Calu3 (cell line): ENCODE measurements at regions not wholly inside any gene's neighbourhood (a gene's known extent, or its start where the extent isn't known, plus 50 kb on each side); places are given as distances from the start of the nearest gene placed in this dataset.

Source experiments
- BruUV-seq: library from RNA; stranded (reverse); fragments of 400-500 nt; replicated peaks from 2 replicates; lab custom pipeline; 2021; lab: Mats Ljungman, UMichigan
- CTCF ChIA-PET: fragments of 300-600 bp; sonication (Branson Sonifier 250); formaldehyde crosslinking; loops from one replicate; lab custom pipeline; 2022; ENCODE audit warnings: antibody characterized with exemption; lab: Charles Lee
- DNase-seq: peaks from one replicate; pipeline ENCODE4 v3.0.0; 2022
- H3K27ac Mint-ChIP-seq: one replicate; pipeline ENCODE4 v1.8.0; 2022; ENCODE audit warnings: mixed read lengths; ENCODE audit not compliant: unreplicated experiment
- H3K27me3 Mint-ChIP-seq: one replicate; pipeline ENCODE4 v1.8.0; 2022; ENCODE audit warnings: mixed read lengths; ENCODE audit not compliant: unreplicated experiment
- H3K36me3 Mint-ChIP-seq: one replicate; pipeline ENCODE4 v1.8.0; 2022; ENCODE audit warnings: mild to moderate bottlenecking, moderate library complexity, mixed read lengths; ENCODE audit not compliant: insufficient read depth, unreplicated experiment
- H3K4me1 Mint-ChIP-seq: one replicate; pipeline ENCODE4 v1.8.0; 2022; ENCODE audit warnings: mild to moderate bottlenecking, low read depth, mixed read lengths; ENCODE audit not compliant: unreplicated experiment
- H3K4me3 Mint-ChIP-seq: one replicate; pipeline ENCODE4 v1.8.0; 2022; ENCODE audit warnings: mild to moderate bottlenecking, low read depth, moderate library complexity, mixed read lengths; ENCODE audit not compliant: unreplicated experiment
- H3K9me3 Mint-ChIP-seq: one replicate; pipeline ENCODE4 v1.8.0; 2022; ENCODE audit warnings: low read depth, mixed read lengths; ENCODE audit not compliant: unreplicated experiment
- intact Hi-C: fragments of 100-400 bp; cut with micrococcal nuclease; formaldehyde crosslinking; loops from one replicate; pipeline ENCODE4 v1.10.0; 2022; ENCODE audit not compliant: unreplicated experiment
- TF ChIP-seq, protein P1 (sequence below): fragments of 200-600 bp; IDR thresholded peaks from one replicate; pipeline ENCODE4 v1.8.0; 2022; ENCODE audit warnings: antibody characterized with exemption; ENCODE audit not compliant: unreplicated experiment

DNA sequence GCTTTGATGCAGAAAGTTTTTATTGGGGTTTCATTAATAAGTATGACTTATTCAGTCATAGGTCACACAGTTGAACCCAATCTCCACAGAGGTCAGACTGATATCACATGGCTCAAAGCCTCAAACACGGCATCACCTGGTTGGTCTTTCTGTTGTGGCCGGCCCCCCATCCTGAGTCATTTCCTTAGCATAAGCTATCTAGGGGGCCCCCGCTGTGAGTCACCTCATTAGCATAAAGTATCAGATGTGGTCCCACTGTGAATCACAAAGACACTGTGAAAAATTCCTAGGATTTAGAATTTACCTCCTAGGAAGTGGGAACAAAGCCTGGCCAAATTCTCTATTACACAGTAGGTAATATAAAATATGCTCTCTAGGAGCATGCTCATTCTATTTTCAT, 502.2 kb downstream of the PYDC2 start:
- intact Hi-C loops, result no loop called here
- DNase-seq, result peak; percentile 20
- Mint-ChIP-seq H3K27ac (no peak overlapping the region), H3K36me3 (no peaks in the 10 kb centered on the region), H3K27me3 (no peaks in the 10 kb centered on the region), H3K4me3 (no peak overlapping the region), H3K4me1 (peaks cover 23% of the 10 kb centered on the region), H3K9me3 (no peaks in the 10 kb centered on the region)
- CTCF ChIA-PET, result no interaction called here
- TF ChIP-seq, protein P1, sequence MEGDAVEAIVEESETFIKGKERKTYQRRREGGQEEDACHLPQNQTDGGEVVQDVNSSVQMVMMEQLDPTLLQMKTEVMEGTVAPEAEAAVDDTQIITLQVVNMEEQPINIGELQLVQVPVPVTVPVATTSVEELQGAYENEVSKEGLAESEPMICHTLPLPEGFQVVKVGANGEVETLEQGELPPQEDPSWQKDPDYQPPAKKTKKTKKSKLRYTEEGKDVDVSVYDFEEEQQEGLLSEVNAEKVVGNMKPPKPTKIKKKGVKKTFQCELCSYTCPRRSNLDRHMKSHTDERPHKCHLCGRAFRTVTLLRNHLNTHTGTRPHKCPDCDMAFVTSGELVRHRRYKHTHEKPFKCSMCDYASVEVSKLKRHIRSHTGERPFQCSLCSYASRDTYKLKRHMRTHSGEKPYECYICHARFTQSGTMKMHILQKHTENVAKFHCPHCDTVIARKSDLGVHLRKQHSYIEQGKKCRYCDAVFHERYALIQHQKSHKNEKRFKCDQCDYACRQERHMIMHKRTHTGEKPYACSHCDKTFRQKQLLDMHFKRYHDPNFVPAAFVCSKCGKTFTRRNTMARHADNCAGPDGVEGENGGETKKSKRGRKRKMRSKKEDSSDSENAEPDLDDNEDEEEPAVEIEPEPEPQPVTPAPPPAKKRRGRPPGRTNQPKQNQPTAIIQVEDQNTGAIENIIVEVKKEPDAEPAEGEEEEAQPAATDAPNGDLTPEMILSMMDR, result no peak
- BruUV-seq, result no TSS peak

DNA sequence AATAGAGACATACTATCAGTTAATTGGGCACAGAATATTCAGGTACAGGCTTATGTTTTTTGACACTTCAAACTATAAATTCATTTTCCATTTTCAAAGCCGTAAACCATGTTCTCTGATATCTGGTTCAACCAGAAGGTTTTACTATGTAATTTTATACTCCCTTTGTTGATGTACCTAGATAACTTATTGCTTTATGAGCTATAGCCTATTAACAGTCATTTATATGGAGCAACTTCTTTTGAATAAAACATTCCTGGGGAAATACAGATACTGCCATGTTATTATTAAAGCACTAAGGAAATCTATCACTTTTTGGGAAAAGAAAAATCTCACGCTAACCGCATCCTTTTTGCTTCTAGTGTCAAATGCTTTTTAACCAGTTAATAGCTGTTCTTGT, 505.6 kb downstream of the PYDC2 start:
- intact Hi-C loops, result no loop called here

DNA sequence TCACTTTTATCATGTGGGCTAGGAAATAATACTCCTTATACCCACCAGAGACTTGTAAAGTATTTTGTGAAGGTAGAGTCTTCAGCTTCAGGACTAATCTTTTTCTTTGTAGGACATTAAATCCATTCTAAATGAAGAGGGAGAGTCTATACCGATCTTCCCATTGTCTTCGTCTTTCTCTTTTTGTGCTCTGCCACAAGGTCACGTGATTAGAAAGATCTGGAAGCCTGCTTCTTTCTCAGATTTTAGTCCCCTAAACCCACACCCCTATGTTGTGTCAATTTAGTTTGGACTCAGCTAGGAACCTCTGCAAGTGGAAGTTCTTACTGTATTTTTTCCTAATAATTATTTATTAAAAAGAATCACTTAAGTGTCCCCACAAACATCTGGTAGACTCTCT, 507.3 kb downstream of the PYDC2 start:
- Mint-ChIP-seq H3K27ac (no peak overlapping the region), H3K27me3 (no peaks in the 10 kb centered on the region), H3K9me3 (no peaks in the 10 kb centered on the region), H3K36me3 (no peaks in the 10 kb centered on the region), H3K4me3 (no peak overlapping the region), H3K4me1 (peaks cover 8% of the 10 kb centered on the region)
- no TSS peak for BruUV-seq
- CTCF ChIA-PET, result no interaction called here
- TF ChIP-seq, protein P1, result no peak
- DNase-seq, result no peak
- intact Hi-C loops, result no loop called here

More for the DNA sequence above, 505.6 kb downstream of the PYDC2 start:
- no peaks in the 10 kb centered on the region for H3K36me3 Mint-ChIP-seq
- TF ChIP-seq, protein P1, result no peak
- no peaks in the 10 kb centered on the region for H3K27me3 Mint-ChIP-seq
- H3K9me3 Mint-ChIP-seq, result no peaks in the 10 kb centered on the region
- H3K27ac Mint-ChIP-seq, result no peak overlapping the region
- no peak overlapping the region for H3K4me3 Mint-ChIP-seq
- DNase-seq, result no peak
- CTCF ChIA-PET, result interaction anchor here (0.9 kb wide), 2 partner anchors 19 to 273 kb away, joined by 3 to 4 read pairs; no protein-coding TSS in a partner anchor
- no TSS peak for BruUV-seq
- H3K4me1 Mint-ChIP-seq, result peaks cover 8% of the 10 kb centered on the region

DNA sequence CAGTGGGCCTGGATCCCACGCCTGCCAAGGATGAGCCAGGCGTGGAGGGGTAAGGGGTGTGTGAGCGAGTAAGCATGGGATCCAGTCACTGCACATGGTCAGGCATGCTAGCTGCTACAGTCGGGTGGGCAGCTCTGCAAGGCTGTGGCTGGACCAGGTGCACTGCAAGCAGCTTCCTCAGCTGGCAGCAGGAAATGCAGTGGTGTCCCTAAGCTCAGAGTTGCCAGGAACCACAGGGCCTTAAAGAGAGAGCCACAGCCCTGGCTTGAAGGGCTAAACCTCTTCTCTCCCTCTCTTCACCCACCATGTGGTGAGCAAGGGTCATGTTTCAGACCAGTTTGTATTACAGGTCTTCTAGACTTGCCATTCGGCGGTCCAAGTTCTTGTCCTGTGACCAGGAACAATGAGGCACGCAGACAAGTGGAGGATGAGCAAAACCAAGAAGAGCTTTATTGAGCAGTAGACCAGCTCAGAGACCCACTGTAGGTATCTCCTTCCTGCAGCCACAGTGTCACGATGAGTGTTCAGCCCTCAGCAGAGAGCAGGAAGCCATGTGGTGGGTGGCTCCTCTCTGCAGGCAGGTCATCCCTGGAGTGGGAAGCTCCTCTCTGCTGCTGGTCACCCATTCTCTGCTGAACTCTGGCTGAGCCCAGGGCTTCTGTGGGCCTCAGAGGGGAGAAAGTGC, 511.9 kb downstream of the PYDC2 start:
- H3K4me3 Mint-ChIP-seq, result no peak overlapping the region
- no peaks in the 10 kb centered on the region for H3K9me3 Mint-ChIP-seq
- intact Hi-C loops, result no loop called here
- H3K36me3 Mint-ChIP-seq, result no peaks in the 10 kb centered on the region
- H3K27me3 Mint-ChIP-seq, result no peaks in the 10 kb centered on the region
- no TSS peak for BruUV-seq
- no peaks in the 10 kb centered on the region for H3K4me1 Mint-ChIP-seq
- TF ChIP-seq, protein P1, result no peak
- no peak overlapping the region for H3K27ac Mint-ChIP-seq
- CTCF ChIA-PET, result no interaction called here
- no peak for DNase-seq
